Smooth muscle cell of the brain vasculature (primary cell): ENCODE measurements at regions not wholly inside any gene's neighbourhood (a gene's known extent, or its start where the extent isn't known, plus 50 kb on each side); places are given as distances from the start of the nearest gene placed in this dataset.

Experiments used
- DNase-seq: peaks from one replicate; pipeline ENCODE4 v3.0.0-alpha.2; 2012; ENCODE audit warnings: low read depth, low spot score

GRCh38 chr2:2696733-2697455 lies 365.8 kb upstream of the MYT1L start:
- DNase-seq, result no peak

- no peak for DNase-seq
These were observed 365.2 kb upstream of the MYT1L start for GRCh38 chr2:2696325-2696724.

GRCh38 chr2:2694746-2695145 lies 363.7 kb upstream of the MYT1L start:
- DNase-seq, result no peak

- no peak for DNase-seq
These were observed 361.7 kb upstream of the MYT1L start for GRCh38 chr2:2692599-2693389.

- DNase-seq, result no peak
These were observed 360.3 kb upstream of the MYT1L start for GRCh38 chr2:2691419-2691818.

GRCh38 chr2:2690985-2691384 lies 359.9 kb upstream of the MYT1L start:
- no peak for DNase-seq

GRCh38 chr2:2689306-2689705 lies 358.2 kb upstream of the MYT1L start:
- DNase-seq, result no peak

- no peak for DNase-seq
These were observed 357.2 kb upstream of the MYT1L start for GRCh38 chr2:2688254-2688653.

- DNase-seq, result no peak
These were observed 356.7 kb upstream of the MYT1L start for GRCh38 chr2:2687745-2688144.

GRCh38 chr2:2686222-2686621 lies 355.1 kb upstream of the MYT1L start:
- DNase-seq, result no peak

GRCh38 chr2:2683606-2684224 lies 352.6 kb upstream of the MYT1L start:
- no peak for DNase-seq

GRCh38 chr2:2682700-2683342 lies 351.7 kb upstream of the MYT1L start:
- DNase-seq, result no peak

GRCh38 chr2:2681711-2682251 lies 350.7 kb upstream of the MYT1L start:
- DNase-seq, result no peak

GRCh38 chr2:2681085-2681484 lies 350.0 kb upstream of the MYT1L start:
- DNase-seq, result no peak

- no peak for DNase-seq
These were observed 343.8 kb upstream of the MYT1L start for GRCh38 chr2:2674831-2675230.

GRCh38 chr2:2673406-2673805 lies 342.3 kb upstream of the MYT1L start:
- DNase-seq, result no peak

- no peak for DNase-seq
These were observed 341.2 kb upstream of the MYT1L start for GRCh38 chr2:2672249-2672648.

GRCh38 chr2:2671826-2672225 lies 340.8 kb upstream of the MYT1L start:
- DNase-seq, result no peak

- no peak for DNase-seq
These were observed 338.2 kb upstream of the MYT1L start for GRCh38 chr2:2669316-2669715.

- no peak for DNase-seq
These were observed 337.7 kb upstream of the MYT1L start for GRCh38 chr2:2668681-2669265.

- no peak for DNase-seq
These were observed 336.6 kb upstream of the MYT1L start for GRCh38 chr2:2667690-2668089.

GRCh38 chr2:2665834-2666133 lies 334.7 kb upstream of the MYT1L start:
- DNase-seq, result no peak
